HG03280 (cell line): ENCODE measurements at regions not wholly inside any gene's neighbourhood (a gene's known extent, or its start where the extent isn't known, plus 50 kb on each side); places are given as distances from the start of the nearest gene placed in this dataset.
"Not testable (repeated sequence)": the region's sequence is repeated elsewhere in the genome, so short reads cannot be mapped to it uniquely, and the experiment has no call there.

Experiments
- ATAC-seq: cut with Tn5 transposase; IDR thresholded peaks from one replicate; pipeline ENCODE4 v1.9.1; 2021; ENCODE audit warnings: mild to moderate bottlenecking, moderate library complexity; ENCODE audit not compliant: unreplicated experiment

DNA sequence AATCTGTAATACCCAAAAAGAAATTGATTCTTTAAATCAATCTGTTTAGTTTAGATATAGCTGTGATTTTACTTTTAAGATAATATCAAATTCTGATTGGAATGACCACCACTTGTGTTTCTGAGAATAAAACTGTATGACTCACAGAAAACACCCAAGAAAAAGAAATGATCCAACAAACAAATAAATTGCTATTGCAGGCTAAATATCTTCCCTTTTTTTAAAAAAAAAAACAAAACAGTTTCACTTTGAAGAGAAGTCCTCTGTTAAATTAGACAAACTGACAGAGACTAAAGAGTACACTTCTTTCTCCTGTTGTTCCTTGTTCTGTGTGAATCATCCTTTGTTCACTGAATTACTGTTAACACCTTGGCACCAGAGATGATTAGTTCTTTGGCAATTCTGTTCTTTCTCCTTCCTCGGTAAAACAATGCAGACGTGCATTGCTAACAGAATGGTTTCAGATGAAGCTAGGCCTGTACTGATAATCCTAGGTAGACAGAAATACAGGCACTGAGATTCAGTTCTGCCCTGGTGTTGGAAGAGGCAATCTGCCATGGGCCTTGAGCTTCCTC, 895.2 kb upstream of the CITED2 start:
- ATAC-seq = no peak

GRCh38 chr6:140264431-140264830, 890.0 kb upstream of the CITED2 start:
- no peak for ATAC-seq

DNA sequence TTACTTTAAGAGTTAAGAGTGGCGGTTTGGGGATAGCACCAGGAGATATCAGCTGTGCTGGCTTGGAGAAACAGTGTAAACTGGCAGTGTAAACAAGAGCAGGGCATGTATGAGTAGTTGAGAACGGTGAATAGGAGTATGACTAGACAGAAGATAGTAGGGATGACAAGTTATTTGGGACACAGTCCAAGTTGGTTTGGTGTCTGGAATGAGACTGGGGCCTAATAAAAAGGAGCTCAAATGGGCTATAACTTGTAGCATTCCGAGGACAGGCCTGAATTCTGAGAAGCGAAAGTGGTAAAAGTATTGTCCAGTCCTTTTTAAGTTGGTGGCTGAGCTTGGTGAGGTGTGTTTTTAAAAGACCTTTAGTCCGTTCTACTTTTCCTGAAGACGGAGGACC, 883.9 kb upstream of the CITED2 start:
- not testable (repeated sequence) for ATAC-seq

DNA sequence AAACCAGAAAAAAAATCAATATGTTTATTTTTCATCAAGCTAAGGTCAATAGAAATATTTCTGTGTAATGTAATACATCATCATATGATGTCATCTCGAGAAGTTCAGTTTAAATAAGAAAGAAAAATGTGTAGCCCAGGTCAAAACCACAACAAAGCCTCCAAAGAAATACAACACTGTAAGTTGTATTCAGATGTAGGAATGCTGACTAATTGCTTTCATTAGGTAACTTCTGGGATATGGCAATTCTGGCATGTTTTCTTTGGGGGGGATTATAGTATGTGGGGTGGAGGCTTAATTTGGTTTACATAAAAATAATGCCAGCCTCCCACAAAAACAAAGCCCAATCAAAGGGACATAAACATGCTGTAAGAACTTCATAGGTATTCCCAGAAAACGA, 881.8 kb upstream of the CITED2 start:
- no peak for ATAC-seq

- ATAC-seq = no peak
Observed at GRCh38 chr6:140253096-140253495, 878.6 kb upstream of the CITED2 start.

DNA sequence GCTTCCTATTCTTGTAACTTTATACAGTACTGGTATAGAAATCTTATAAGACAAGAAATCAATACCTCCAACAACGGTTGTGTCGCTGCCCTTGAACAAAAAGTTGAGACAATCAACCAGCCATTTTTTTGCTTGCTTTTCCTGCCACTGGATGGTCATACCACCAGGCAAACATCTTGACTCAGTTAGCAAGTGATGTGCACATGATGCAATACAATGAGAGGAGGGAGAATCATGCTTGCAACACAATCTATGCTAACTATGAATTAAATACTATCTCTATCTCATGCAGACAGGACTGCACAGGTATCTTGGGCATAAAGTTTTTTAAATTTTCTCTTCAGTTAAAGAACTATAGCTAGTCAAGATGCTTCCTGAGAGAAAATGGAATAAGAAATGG, 877.7 kb upstream of the CITED2 start:
- no peak for ATAC-seq

DNA sequence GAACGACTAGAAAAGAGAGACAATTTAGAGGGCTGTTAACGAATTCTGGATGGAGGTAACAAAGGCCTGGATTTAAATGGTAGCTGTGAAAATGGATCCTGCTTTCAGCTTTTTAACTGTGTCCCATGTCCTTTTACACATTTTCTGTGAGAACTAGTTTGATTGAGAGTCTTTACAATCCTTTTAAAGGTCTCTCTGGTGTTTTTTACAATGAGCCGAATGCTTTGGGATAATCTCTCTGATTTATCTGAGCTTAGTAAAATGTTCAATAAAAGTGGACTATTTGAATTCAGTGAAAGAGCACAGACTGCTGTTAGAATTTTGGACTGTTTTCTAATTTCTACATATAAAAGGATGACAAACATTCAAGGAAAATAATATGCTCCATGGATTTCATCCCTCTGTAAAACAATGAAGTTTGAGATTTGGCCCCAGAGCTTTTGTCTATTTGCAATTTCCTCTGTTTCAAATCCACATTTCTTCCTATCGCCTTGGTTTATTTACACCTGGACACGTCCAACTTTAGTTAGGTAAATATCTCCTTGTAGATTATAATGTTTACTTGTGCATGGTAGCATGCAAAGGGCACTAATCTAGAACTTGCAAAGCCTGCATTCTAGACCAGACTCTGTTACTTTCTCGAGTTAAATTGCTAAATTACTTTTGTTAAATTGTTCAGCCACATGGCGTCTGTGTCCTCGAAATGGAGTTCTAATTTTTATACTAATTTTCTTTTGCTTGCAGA, 871.0 kb upstream of the CITED2 start:
- ATAC-seq = no peak

GRCh38 chr6:140237251-140237650, 862.8 kb upstream of the CITED2 start:
- ATAC-seq = no peak

DNA sequence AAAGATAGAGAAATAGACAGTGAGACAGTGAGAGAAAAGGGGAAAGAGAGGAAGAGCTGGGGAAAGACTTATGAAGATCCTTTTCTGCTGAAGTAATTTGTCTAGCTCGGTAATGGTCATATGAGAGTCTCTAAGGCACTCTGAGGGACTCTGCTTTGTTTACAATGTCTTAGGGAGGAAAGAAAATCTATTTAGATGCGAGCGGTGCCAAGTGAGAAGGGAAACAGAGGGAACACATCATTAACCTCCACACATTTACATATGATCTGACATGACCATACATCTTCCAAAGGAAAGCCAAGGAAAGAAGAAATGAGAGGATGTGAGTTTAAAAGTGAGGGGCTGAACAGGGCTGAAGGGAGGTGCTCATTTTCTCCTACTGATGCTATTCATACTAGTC, 862.3 kb upstream of the CITED2 start:
- ATAC-seq = no peak

DNA sequence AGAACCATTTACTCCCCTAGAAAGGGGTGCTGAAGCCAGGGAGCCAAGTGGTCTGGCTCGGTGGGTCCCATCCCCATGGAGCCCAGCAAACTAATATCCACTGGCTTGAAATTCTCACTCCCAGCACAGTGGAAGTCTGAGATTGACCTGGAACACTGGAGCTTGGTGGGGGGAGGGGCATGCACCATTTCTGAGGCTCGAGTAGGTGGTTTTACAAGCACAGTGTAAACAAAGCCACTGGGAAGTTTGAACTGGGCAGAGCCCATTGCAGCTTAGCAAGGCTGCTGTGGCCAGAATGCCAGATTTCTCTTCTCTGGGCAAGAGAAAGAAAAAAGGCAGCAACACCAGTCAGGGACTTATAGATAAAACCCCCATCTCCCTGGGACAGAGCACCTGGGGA, 855.8 kb upstream of the CITED2 start:
- ATAC-seq = no peak

DNA sequence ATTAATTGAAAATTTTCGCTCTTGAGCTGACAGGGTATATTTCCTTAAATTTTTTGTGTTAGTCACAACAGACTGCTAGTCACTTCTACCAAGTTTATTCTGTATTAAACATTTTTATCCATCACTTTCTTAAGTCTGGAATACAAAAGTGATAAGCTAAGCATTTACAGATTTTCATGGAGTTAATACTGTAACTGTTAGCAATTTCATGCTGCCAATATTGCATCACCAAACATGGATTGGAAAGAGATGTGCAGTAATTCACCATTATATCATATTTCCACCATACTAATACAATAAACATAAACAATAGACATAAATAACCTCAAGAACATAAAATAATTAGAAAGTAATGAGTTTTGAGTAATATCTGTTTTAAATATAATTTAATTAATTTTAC, 854.0 kb upstream of the CITED2 start:
- ATAC-seq = no peak

GRCh38 chr6:140226637-140227036, 852.2 kb upstream of the CITED2 start:
- no peak for ATAC-seq

GRCh38 chr6:140225701-140226436, 851.4 kb upstream of the CITED2 start:
- ATAC-seq = no peak

GRCh38 chr6:140217283-140217682, 842.8 kb upstream of the CITED2 start:
- no peak for ATAC-seq

- no peak for ATAC-seq
Observed at GRCh38 chr6:140209775-140210174, 835.3 kb upstream of the CITED2 start.

DNA sequence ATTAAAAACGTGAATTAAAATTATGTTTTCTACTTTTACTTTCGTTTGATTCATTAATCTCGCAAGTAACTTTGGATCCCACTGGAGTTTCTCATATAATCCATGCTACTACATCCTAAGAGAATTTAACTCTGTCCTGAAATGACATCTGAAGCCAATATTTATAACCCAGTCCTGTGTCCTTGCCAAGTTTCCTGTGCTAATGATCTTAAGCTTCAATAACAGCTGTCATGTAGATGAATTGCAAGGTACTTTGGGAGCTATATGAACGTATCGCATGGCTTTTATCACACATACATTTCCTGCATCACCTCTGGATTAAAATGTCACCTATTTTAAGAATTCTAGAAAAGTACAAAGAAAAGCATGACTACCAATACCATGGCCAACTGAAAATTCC, 833.8 kb upstream of the CITED2 start:
- ATAC-seq = no peak

- no peak for ATAC-seq
Observed at GRCh38 chr6:140205795-140206593, 831.5 kb upstream of the CITED2 start.

DNA sequence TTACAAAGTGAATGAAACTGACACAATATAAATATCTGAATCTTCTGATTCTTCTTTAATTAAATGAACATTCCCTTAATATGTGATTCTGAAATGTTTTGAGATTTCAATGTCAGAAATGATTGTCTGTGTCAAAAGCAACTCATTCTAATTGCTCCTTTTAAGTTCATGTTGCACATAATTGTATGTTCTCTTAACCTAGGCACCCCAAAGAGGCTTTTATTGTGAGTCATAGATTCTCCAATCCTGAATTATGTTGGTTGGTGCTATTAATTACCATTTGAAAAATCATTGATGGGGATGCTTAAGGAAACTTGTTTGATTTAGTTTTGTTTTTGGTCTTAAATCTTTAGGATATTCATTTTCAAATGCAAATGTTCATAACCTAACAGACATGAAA, 829.7 kb upstream of the CITED2 start:
- ATAC-seq = no peak

DNA sequence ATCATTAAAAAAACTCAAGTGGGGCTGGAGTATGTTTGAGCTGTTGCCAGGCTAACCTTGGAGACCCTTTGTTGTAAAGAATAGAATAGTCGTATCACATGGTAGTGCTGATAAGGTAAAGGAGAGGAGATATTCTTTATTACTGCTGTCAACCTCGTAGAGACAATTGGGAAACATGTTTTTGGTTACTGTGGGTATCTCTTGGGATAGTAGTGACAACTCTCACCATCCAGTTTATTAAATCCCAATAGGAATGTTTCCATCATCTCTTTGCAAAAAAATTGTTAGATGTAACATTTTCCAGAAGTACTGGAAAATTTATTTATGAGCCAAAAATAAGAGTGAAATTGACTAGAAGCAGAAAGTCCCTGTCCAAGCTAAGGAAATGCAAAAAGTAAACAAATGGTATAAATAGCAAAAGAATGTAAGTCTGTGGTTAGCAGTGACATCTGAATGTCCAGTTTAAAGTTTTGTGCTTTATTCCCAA, 829.3 kb upstream of the CITED2 start:
- no peak for ATAC-seq

- no peak for ATAC-seq
Observed at GRCh38 chr6:140202964-140203515, 828.6 kb upstream of the CITED2 start.
